ENCODE measurements at regions not wholly inside any gene's neighbourhood (a gene's known extent, or its start where the extent isn't known, plus 50 kb on each side); places are given as distances from the start of the nearest gene placed in this dataset.
"Not testable (repeated sequence)": the region's sequence is repeated elsewhere in the genome, so short reads cannot be mapped to it uniquely, and the experiment has no call there.

DNA sequence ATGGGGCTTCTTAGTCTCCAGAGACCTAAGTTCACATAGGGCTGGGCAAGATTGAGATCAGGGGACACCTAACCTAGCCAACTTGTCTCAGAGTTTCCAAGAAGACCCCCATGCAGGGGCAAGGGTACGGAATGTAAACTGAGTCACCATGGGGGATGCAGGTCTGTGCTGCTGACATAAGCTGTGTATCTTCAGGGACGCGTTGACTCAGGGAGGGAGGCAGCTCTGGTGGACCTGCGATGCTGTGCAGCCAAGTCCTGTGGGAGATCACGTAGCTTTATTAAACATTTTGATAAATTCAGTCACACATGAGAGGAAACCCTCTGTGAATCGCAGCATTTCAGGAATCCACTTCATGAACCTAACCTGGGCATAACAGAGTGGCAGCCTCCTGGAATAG lies 216.0 kb downstream of the ANKRD30B start:
- no peaks in the 10 kb centered on the region for H3K4me1 ChIP-seq (ENCODE audit: control insufficient read depth in 1 of 2, low read depth in 2 of 2)
- no peak for TF ChIP-seq CTCF (IDR thresholded peaks at IDR 0.05)
- H3K4me3 ChIP-seq = no peak overlapping the region
- no peaks in the 10 kb centered on the region for H3K36me3 ChIP-seq
- no peak overlapping the region for H3K27ac ChIP-seq
- H3K27me3 ChIP-seq (replicated peaks; ENCODE audit: insufficient read depth) = no peaks in the 10 kb centered on the region
- no peak for ATAC-seq (ENCODE audit: insufficient number of reproducible peaks, low FRiP score, low read depth)
- DNase-seq (ENCODE audit: low spot score) = no peak
- no peaks in the 10 kb centered on the region for H3K9me3 ChIP-seq

- no peaks in the 10 kb centered on the region for H3K4me1 ChIP-seq (ENCODE audit: control insufficient read depth in 1 of 2, low read depth in 2 of 2)
- ATAC-seq (ENCODE audit: insufficient number of reproducible peaks, low FRiP score, low read depth) (no peak), DNase-seq (ENCODE audit: low spot score) (no peak)
- no peak for TF ChIP-seq CTCF (IDR thresholded peaks at IDR 0.05)
- no peaks in the 10 kb centered on the region for H3K36me3 ChIP-seq
- no peaks in the 10 kb centered on the region for H3K9me3 ChIP-seq
- no peaks in the 10 kb centered on the region for H3K27me3 ChIP-seq (replicated peaks; ENCODE audit: insufficient read depth)
- no peak overlapping the region for H3K27ac ChIP-seq
- H3K4me3 ChIP-seq = no peak overlapping the region
These were observed 216.4 kb downstream of the ANKRD30B start for GRCh38 chr18:14964406-14964805.

DNA sequence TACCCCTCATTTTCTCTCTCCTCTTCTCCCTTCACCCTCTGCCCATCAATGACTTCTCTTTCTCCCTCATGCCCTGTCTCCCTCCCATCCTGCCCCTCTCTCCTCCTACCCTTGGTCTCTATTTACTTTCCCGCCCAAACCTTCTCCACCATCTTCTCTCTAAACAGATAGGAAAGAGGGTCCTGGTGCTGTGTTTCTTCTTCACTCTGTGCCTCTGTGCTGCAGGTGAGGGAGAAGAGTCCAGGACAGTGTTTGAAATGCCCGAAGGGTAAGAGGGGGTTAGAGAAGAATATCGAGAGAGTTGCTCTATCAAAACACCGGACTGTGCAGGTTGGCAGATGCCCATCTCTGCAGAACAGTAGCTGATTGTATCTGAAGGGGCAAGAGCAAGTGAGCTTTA lies 217.0 kb downstream of the ANKRD30B start:
- H3K36me3 ChIP-seq; H3K27me3 ChIP-seq (replicated peaks; ENCODE audit: insufficient read depth); H3K9me3 ChIP-seq; DNase-seq (ENCODE audit: low spot score); H3K4me1 ChIP-seq (ENCODE audit: control insufficient read depth in 1 of 2, low read depth in 2 of 2); ATAC-seq (ENCODE audit: insufficient number of reproducible peaks, low FRiP score, low read depth); H3K4me3 ChIP-seq; H3K27ac ChIP-seq: not testable (repeated sequence)

GRCh38 chr18:14965553-14965952 lies 217.6 kb downstream of the ANKRD30B start:
- Histone ChIP-seq H3K27ac (no peak overlapping the region), H3K4me1 (ENCODE audit: control insufficient read depth in 1 of 2, low read depth in 2 of 2) (no peaks in the 10 kb centered on the region), H3K36me3 (no peaks in the 10 kb centered on the region), H3K4me3 (no peak overlapping the region), H3K9me3 (no peaks in the 10 kb centered on the region), H3K27me3 (replicated peaks; ENCODE audit: insufficient read depth) (no peaks in the 10 kb centered on the region)
- no peak for TF ChIP-seq CTCF (IDR thresholded peaks at IDR 0.05)
- DNase-seq (ENCODE audit: low spot score) (no peak), ATAC-seq (ENCODE audit: insufficient number of reproducible peaks, low FRiP score, low read depth) (no peak)

DNA sequence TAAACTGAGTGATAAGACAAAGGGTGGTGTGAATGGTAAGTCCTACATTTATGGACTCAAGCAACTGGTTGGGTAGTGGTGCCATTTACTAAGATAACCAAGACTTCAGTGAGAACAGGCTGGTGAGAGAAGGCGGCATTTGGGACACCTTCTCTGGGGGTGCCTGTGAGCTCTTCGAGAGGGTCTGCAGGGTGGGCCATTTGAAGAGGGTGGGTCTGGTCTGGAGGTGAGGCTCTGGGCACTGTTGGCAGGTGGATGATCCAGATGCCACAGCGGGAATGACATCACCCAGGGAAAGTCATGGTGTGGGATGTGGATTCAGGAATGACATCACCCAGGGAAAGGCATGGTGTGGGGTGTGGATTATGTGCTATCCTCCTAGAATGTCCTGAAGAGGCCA lies 219.3 kb downstream of the ANKRD30B start:
- not testable (repeated sequence) for H3K27me3 ChIP-seq (replicated peaks; ENCODE audit: insufficient read depth); H3K4me3 ChIP-seq; H3K9me3 ChIP-seq; ATAC-seq (ENCODE audit: insufficient number of reproducible peaks, low FRiP score, low read depth); H3K36me3 ChIP-seq; H3K27ac ChIP-seq; DNase-seq (ENCODE audit: low spot score)
- peaks cover 0 to 12% of the 10 kb centered on the region in 2 donors for H3K4me1 ChIP-seq (ENCODE audit: control insufficient read depth in 1 of 2, low read depth in 2 of 2)

DNA sequence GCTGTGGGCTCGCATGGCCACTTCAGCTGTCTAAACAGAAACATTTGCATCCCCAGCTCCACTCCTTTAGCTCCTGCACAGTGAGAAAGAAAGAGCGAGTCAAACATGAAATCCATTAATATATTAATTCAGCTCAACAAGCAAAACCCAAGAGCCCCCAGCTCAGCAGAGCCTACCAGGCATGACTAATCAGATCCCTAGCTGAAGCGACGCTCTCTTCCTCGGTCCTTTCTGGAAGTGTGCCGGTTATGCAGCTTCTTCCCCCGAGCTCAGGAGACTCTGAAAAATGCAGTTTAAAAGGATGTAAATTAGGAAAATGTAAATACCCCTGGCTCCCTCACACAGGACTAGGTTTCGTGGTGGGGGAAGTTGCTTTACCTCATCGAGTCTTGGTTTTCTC lies 221.5 kb downstream of the ANKRD30B start:
- H3K4me1 ChIP-seq (ENCODE audit: control insufficient read depth in 1 of 2, low read depth in 2 of 2) = peaks cover 0 to 16% of the 10 kb centered on the region in 2 donors
- H3K27ac ChIP-seq = no peak overlapping the region
- H3K36me3 ChIP-seq = no peaks in the 10 kb centered on the region
- H3K4me3 ChIP-seq = no peak overlapping the region
- ATAC-seq (ENCODE audit: insufficient number of reproducible peaks, low FRiP score, low read depth) (no peak), DNase-seq (ENCODE audit: low spot score) (no peak)
- H3K9me3 ChIP-seq = no peaks in the 10 kb centered on the region
- H3K27me3 ChIP-seq (replicated peaks; ENCODE audit: insufficient read depth) = no peaks in the 10 kb centered on the region
- TF ChIP-seq CTCF (IDR thresholded peaks at IDR 0.05) = no peak

Measured in thoracic aorta (tissue), 2 donors.